Endothelial cell of umbilical vein (primary cell): ENCODE measurements at regions not wholly inside any gene's neighbourhood (a gene's known extent, or its start where the extent isn't known, plus 50 kb on each side); places are given as distances from the start of the nearest gene placed in this dataset.
A peak's percentile ranks its signal among the peaks of the same experiment; 100 is the strongest.

ENCODE experiments used
- BruUV-seq: library from RNA; stranded (reverse); fragments of 400-500 nt; replicated peaks from 2 replicates; lab custom pipeline; 2021; lab: Mats Ljungman, UMichigan
- CTCF ChIA-PET: fragments of 300-600, 350-600 bp; sonication (Branson Sonifier 250); formaldehyde crosslinking; loops from one replicate; lab custom pipeline; 2021; ENCODE audit warnings: antibody characterized with exemption, inconsistent platforms; lab: Charles Lee
- POLR2A ChIA-PET: fragments of 300-600, 350-600 bp; sonication (Branson Sonifier 250); formaldehyde crosslinking; loops from one replicate; lab custom pipeline; 2021; ENCODE audit warnings: antibody characterized with exemption, inconsistent platforms; lab: Charles Lee
- DNase-seq: peaks from one replicate; pipeline ENCODE4 v3.0.0-alpha.2; 2011; ENCODE audit warnings: low read depth, low spot score
- FAIRE-seq: peaks from 2 replicates; lab custom pipeline; 2011; peaks lifted over from hg19 to GRCh38; lab: Jason Lieb, UNC
- H2AFZ ChIP-seq: 2 replicates; pipeline ENCODE4 v1.6.0; 2012; ENCODE audit warnings: low read depth, low read length, control low read depth, inconsistent platforms
- H3K27ac ChIP-seq: 2 replicates; pipeline ENCODE4 v1.5.1; 2011; ENCODE audit warnings: low read depth, mild to moderate bottlenecking, control low read depth, low read length, moderate library complexity; ENCODE audit not compliant: insufficient read depth
- H3K27me3 ChIP-seq, 2 experiments: 2 replicates each; pipeline versions ENCODE4 v1.6.0 to v1.6.1; 2011; ENCODE audit warnings: low read length in 2 of 2, mixed read lengths in 1 of 2; ENCODE audit not compliant: control insufficient read depth in 2 of 2, insufficient read depth in 2 of 2
- H3K36me3 ChIP-seq, 2 experiments: 2 replicates in 1 of 2; 3 replicates in 1 of 2; pipeline ENCODE4 v1.5.1; 2011; ENCODE audit warnings: low read length in 2 of 2, mild to moderate bottlenecking in 1 of 2, moderate library complexity in 1 of 2; ENCODE audit not compliant: control insufficient read depth in 2 of 2, insufficient read depth in 2 of 2; ENCODE audit errors: extremely low read depth in 1 of 2
- H3K4me1 ChIP-seq: 3 replicates; pipeline ENCODE4 v1.5.1; 2011; ENCODE audit warnings: mild to moderate bottlenecking, low read length; ENCODE audit not compliant: control insufficient read depth, insufficient read depth; ENCODE audit errors: extremely low read depth
- H3K4me2 ChIP-seq: 2 replicates; pipeline ENCODE4 v1.6.1; 2011; ENCODE audit warnings: low read length, control low read depth, mixed read lengths; ENCODE audit not compliant: insufficient read depth
- H3K4me3 ChIP-seq, 3 experiments: fragments of 200-600 bp in 1 of 3; sonication (generic), shearing (Covaris generic) in 1 of 3; replicated peaks in 1 of 3; 2 replicates each; pipeline ENCODE4 v1.5.1; 2011 to 2016; ENCODE audit warnings: control low read depth in 3 of 3, low read length in 3 of 3, mild to moderate bottlenecking in 2 of 3, inconsistent platforms in 1 of 3, low read depth in 1 of 3, moderate library complexity in 1 of 3; ENCODE audit not compliant: insufficient read depth in 1 of 3
- H3K79me2 ChIP-seq: 2 replicates; pipeline ENCODE4 v1.6.0; 2012; ENCODE audit warnings: low read length, inconsistent platforms; ENCODE audit not compliant: control insufficient read depth, insufficient read depth
- H3K9ac ChIP-seq: replicated peaks from 2 replicates; pipeline ENCODE3; 2011; ENCODE audit warnings: low read length, control low read depth; ENCODE audit not compliant: insufficient read depth; ENCODE audit errors: extremely low read depth
- H3K9me1 ChIP-seq: replicated peaks from 3 replicates; pipeline ENCODE4 v1.6.0; 2011; ENCODE audit warnings: mild to moderate bottlenecking, low read length; ENCODE audit not compliant: control insufficient read depth, insufficient read depth; ENCODE audit errors: extremely low read depth
- H3K9me3 ChIP-seq: replicated peaks from 2 replicates; pipeline ENCODE4 v1.5.1; 2012; ENCODE audit warnings: low read length, inconsistent platforms; ENCODE audit not compliant: control insufficient read depth, insufficient read depth
- H4K20me1 ChIP-seq: replicated peaks from 2 replicates; pipeline ENCODE3; 2011; ENCODE audit warnings: mild to moderate bottlenecking, low read length; ENCODE audit not compliant: control insufficient read depth, insufficient read depth; ENCODE audit errors: extremely low read depth
- CTCF ChIP-seq, 2 donors: IDR thresholded peaks; 1 replicate in 1 of 2; 2 replicates in 1 of 2; pipeline ENCODE4 v1.5.1; 2011; ENCODE audit warnings: low read length in 2 of 2, mild to moderate bottlenecking in 2 of 2, moderate library complexity in 2 of 2, control low read depth in 1 of 2, inconsistent platforms in 1 of 2, low read depth in 1 of 2; ENCODE audit not compliant: insufficient read depth in 1 of 2; ENCODE audit errors: extremely low read depth in 1 of 2
- EZH2 ChIP-seq: IDR thresholded peaks from 2 replicates; pipeline ENCODE4 v1.6.1; 2012; ENCODE audit warnings: borderline replicate concordance, low read depth, mild to moderate bottlenecking, moderate library complexity, low read length, inconsistent platforms; ENCODE audit not compliant: severe bottlenecking
- FOS ChIP-seq: IDR thresholded peaks from 2 replicates; pipeline ENCODE4 v1.6.1; 2011; ENCODE audit warnings: mild to moderate bottlenecking, low read length, moderate library complexity, borderline replicate concordance; ENCODE audit not compliant: insufficient read depth
- GATA2 ChIP-seq: IDR thresholded peaks from 2 replicates; pipeline ENCODE4 v1.7.0; 2011; ENCODE audit warnings: low read depth, mild to moderate bottlenecking, moderate library complexity, mixed read lengths, low read length; ENCODE audit not compliant: insufficient read length, insufficient read depth
- JUN ChIP-seq: IDR thresholded peaks from 2 replicates; pipeline ENCODE4 v1.6.1; 2011; ENCODE audit warnings: borderline replicate concordance, low read depth; ENCODE audit not compliant: insufficient read length, insufficient read depth
- MAX ChIP-seq: IDR thresholded peaks from 2 replicates; pipeline ENCODE4 v1.6.1; 2011; ENCODE audit not compliant: insufficient read depth, insufficient read length
- MYC ChIP-seq: IDR thresholded peaks from one replicate; pipeline ENCODE4 v1.6.1; 2011; ENCODE audit warnings: mild to moderate bottlenecking, low read depth, low read length
- POLR2A ChIP-seq: IDR thresholded peaks from 2 replicates; pipeline ENCODE4 v1.6.1; 2012; ENCODE audit warnings: low read depth, mild to moderate bottlenecking, control low read depth, low read length
- POLR2AphosphoS5 ChIP-seq: IDR thresholded peaks from 2 replicates; pipeline ENCODE4 v1.6.1; 2012; ENCODE audit warnings: low read depth, mild to moderate bottlenecking, control low read depth, low read length, moderate library complexity; ENCODE audit not compliant: insufficient read depth
- dilution Hi-C: fragments of 300-500 bp; cut with MboI; formaldehyde crosslinking; loops from one replicate; pipeline ENCODE4 v1.15.0; 2019; ENCODE audit warnings: low sequenced_read_pairs; ENCODE audit not compliant: extremely low pct_ligation_motif_present
- intact Hi-C: fragments of 100-400 bp; cut with micrococcal nuclease; formaldehyde crosslinking; loops from one replicate; pipeline ENCODE4 v1.10.0; 2022

- DNase-seq = peak; percentile 33
- ChIA-PET CTCF (interaction anchor here (0.6 to 3.2 kb wide), 17 partner anchors 10 to 1895 kb away, joined by 3 to 17 read pairs (median 4); no protein-coding TSS in a partner anchor), POLR2A (no interaction called here)
- no peaks in the 10 kb centered on the region for H3K36me3 ChIP-seq
- peaks cover 0 to 5% of the 10 kb centered on the region in 2 experiments for H3K27me3 ChIP-seq
- intact Hi-C loops = loop anchor here (1.0 to 2.0 kb wide), 4 partner anchors 559 to 1267 kb away; partner anchors contain the start of gene PAPPA
- no peak overlapping the region for H3K9ac ChIP-seq
- BruUV-seq = no TSS peak
- no peak overlapping the region for H3K27ac ChIP-seq
- dilution Hi-C loops = no loop called here
- no peaks in the 10 kb centered on the region for H3K79me2 ChIP-seq
- no peaks in the 10 kb centered on the region for H3K9me1 ChIP-seq
- FAIRE-seq = peak; percentile 54
- H3K4me1 ChIP-seq = peaks cover 3% of the 10 kb centered on the region
- H3K9me3 ChIP-seq = no peaks in the 10 kb centered on the region
- TF ChIP-seq POLR2A (no peak), CTCF (IDR thresholded peaks at IDR 0.05; ENCODE audit: extremely low read depth in 1 of 2, insufficient read depth in 1 of 2, low read depth in 1 of 2, low read length in 2 of 2) (peak; percentile 48), EZH2 (no peak)
- H2AFZ ChIP-seq = no peak overlapping the region
- H3K4me2 ChIP-seq = no peak overlapping the region
- no peaks in the 10 kb centered on the region for H4K20me1 ChIP-seq
- H3K4me3 ChIP-seq = no peak overlapping the region
These were observed 475.7 kb upstream of the TNC start for GRCh38 chr9:115593587-115594091.

- POLR2A ChIA-PET = no interaction called here
- H3K27me3 ChIP-seq = peaks cover 0 to 5% of the 10 kb centered on the region in 2 experiments
- no peaks in the 10 kb centered on the region for H4K20me1 ChIP-seq
- no peak overlapping the region for H3K4me3 ChIP-seq
- peaks cover 3% of the 10 kb centered on the region for H3K4me1 ChIP-seq
- H3K4me2 ChIP-seq = no peak overlapping the region
- TF ChIP-seq POLR2AphosphoS5 (no peak), POLR2A (no peak), MAX (no peak), MYC (no peak), FOS (no peak), JUN (no peak), EZH2 (no peak), CTCF (IDR thresholded peaks at IDR 0.05; ENCODE audit: extremely low read depth in 1 of 2, insufficient read depth in 1 of 2, low read depth in 1 of 2, low read length in 2 of 2) (no peak), GATA2 (no peak)
- intact Hi-C loops = no loop called here
- no peaks in the 10 kb centered on the region for H3K36me3 ChIP-seq
- FAIRE-seq (no peak), DNase-seq (no peak)
- H3K27ac ChIP-seq = no peak overlapping the region
- H3K9ac ChIP-seq = no peak overlapping the region
- no peaks in the 10 kb centered on the region for H3K9me1 ChIP-seq
- BruUV-seq = no TSS peak
- dilution Hi-C loops = no loop called here
- CTCF ChIA-PET = interaction anchor here (1.1 to 3.2 kb wide), 8 partner anchors 558 to 1894 kb away, joined by 3 to 17 read pairs (median 8); no protein-coding TSS in a partner anchor
- H2AFZ ChIP-seq = no peak overlapping the region
- no peaks in the 10 kb centered on the region for H3K79me2 ChIP-seq
- H3K9me3 ChIP-seq = no peaks in the 10 kb centered on the region
These were observed 476.6 kb upstream of the TNC start for GRCh38 chr9:115594557-115594956.
